ENCODE measurements at regions not wholly inside any gene's neighbourhood (a gene's known extent, or its start where the extent isn't known, plus 50 kb on each side); places are given as distances from the start of the nearest gene placed in this dataset.

- TF ChIP-seq MAX (IDR thresholded peaks at IDR 0.05) (no peak), EGR1 (IDR thresholded peaks at IDR 0.05) (no peak), USF1 (IDR thresholded peaks at IDR 0.05) (no peak), CEBPB (IDR thresholded peaks at IDR 0.05) (no peak), TAF1 (IDR thresholded peaks at IDR 0.05; ENCODE audit: low read depth) (no peak), EP300 (IDR thresholded peaks at IDR 0.05; ENCODE audit: borderline replicate concordance) (no peak), REST (IDR thresholded peaks at IDR 0.05; ENCODE audit: low read depth) (no peak), TCF12 (IDR thresholded peaks at IDR 0.05; ENCODE audit: low read depth) (no peak), TEAD4 (IDR thresholded peaks at IDR 0.05) (no peak), ZBTB7A (IDR thresholded peaks at IDR 0.05; ENCODE audit: low read depth) (no peak), NFIC (IDR thresholded peaks at IDR 0.05) (no peak), YY1 (IDR thresholded peaks at IDR 0.05; ENCODE audit: low read depth) (no peak), RAD21 (IDR thresholded peaks at IDR 0.05; ENCODE audit: low read depth) (no peak), CREB1 (IDR thresholded peaks at IDR 0.05; ENCODE audit: low read depth) (no peak)
Observed at GRCh38 chr11:28476049-28476448, 367.9 kb downstream of the METTL15 start.

GRCh38 chr11:28472904-28473303 is 364.7 kb downstream of the METTL15 start:
- TF ChIP-seq TCF12 (IDR thresholded peaks at IDR 0.05; ENCODE audit: low read depth): no peak
- TF ChIP-seq EP300 (IDR thresholded peaks at IDR 0.05; ENCODE audit: borderline replicate concordance): no peak
- no peak for TF ChIP-seq CEBPB (IDR thresholded peaks at IDR 0.05)
- no peak for TF ChIP-seq REST (IDR thresholded peaks at IDR 0.05; ENCODE audit: low read depth)
- no peak for TF ChIP-seq YY1 (IDR thresholded peaks at IDR 0.05; ENCODE audit: low read depth)
- no peak for TF ChIP-seq ZBTB7A (IDR thresholded peaks at IDR 0.05; ENCODE audit: low read depth)
- TF ChIP-seq CREB1 (IDR thresholded peaks at IDR 0.05; ENCODE audit: low read depth): no peak
- no peak for TF ChIP-seq RAD21 (IDR thresholded peaks at IDR 0.05; ENCODE audit: low read depth)
- TF ChIP-seq FOXM1 (IDR thresholded peaks at IDR 0.05; ENCODE audit: borderline replicate concordance, low read depth): no peak
- no peak for TF ChIP-seq NFIC (IDR thresholded peaks at IDR 0.05)
- TF ChIP-seq TEAD4 (IDR thresholded peaks at IDR 0.05): no peak
- no peak for TF ChIP-seq USF1 (IDR thresholded peaks at IDR 0.05)
- TF ChIP-seq EGR1 (IDR thresholded peaks at IDR 0.05): no peak
- TF ChIP-seq MAX (IDR thresholded peaks at IDR 0.05): no peak
- TF ChIP-seq TAF1 (IDR thresholded peaks at IDR 0.05; ENCODE audit: low read depth): no peak

GRCh38 chr11:28471537-28471936 is 363.3 kb downstream of the METTL15 start:
- no peak for TF ChIP-seq TAF1 (IDR thresholded peaks at IDR 0.05; ENCODE audit: low read depth)
- no peak for TF ChIP-seq NFIC (IDR thresholded peaks at IDR 0.05)
- TF ChIP-seq USF1 (IDR thresholded peaks at IDR 0.05): no peak
- TF ChIP-seq TCF12 (IDR thresholded peaks at IDR 0.05; ENCODE audit: low read depth): no peak
- TF ChIP-seq ZBTB7A (IDR thresholded peaks at IDR 0.05; ENCODE audit: low read depth): no peak
- no peak for TF ChIP-seq RAD21 (IDR thresholded peaks at IDR 0.05; ENCODE audit: low read depth)
- no peak for TF ChIP-seq REST (IDR thresholded peaks at IDR 0.05; ENCODE audit: low read depth)
- TF ChIP-seq CEBPB (IDR thresholded peaks at IDR 0.05): no peak
- no peak for TF ChIP-seq YY1 (IDR thresholded peaks at IDR 0.05; ENCODE audit: low read depth)
- no peak for TF ChIP-seq EGR1 (IDR thresholded peaks at IDR 0.05)
- no peak for TF ChIP-seq MAX (IDR thresholded peaks at IDR 0.05)
- no peak for TF ChIP-seq EP300 (IDR thresholded peaks at IDR 0.05; ENCODE audit: borderline replicate concordance)
- TF ChIP-seq TEAD4 (IDR thresholded peaks at IDR 0.05): no peak
- TF ChIP-seq FOXM1 (IDR thresholded peaks at IDR 0.05; ENCODE audit: borderline replicate concordance, low read depth): no peak
- no peak for TF ChIP-seq CREB1 (IDR thresholded peaks at IDR 0.05; ENCODE audit: low read depth)

Data from Ishikawa (cell line).